RCC 7860 (cell line): ENCODE measurements at regions not wholly inside any gene's neighbourhood (a gene's known extent, or its start where the extent isn't known, plus 50 kb on each side); places are given as distances from the start of the nearest gene placed in this dataset.

Source experiments
- DNase-seq: peaks from one replicate; pipeline ENCODE4 v3.0.0-alpha.2; 2015; ENCODE audit warnings: low spot score
- FAIRE-seq: peaks from 2 replicates; lab custom pipeline; 2012; peaks lifted over from hg19 to GRCh38; lab: Jason Lieb, UNC

DNA sequence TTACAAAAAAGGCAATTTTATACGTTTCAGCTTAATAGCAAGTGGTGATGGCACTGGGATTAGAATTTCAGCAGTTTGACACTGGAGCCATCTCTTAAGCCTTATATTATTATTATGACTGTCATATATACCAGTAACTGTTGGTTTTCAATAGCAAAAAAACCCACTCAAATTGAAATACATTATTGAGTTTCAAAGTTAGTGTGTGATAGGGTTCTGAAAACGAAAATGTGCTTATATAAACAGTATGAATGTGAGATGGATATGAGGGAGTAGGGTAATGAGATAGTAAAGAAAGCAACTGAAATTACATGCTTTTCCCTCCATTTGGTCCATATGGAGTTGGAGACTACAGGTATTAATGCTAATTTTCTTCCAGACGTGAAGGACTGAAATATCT, 68.6 kb upstream of the ACTBL2 start:
- no peak for DNase-seq
- FAIRE-seq, result no peak

GRCh38 chr5:57550132-57550531, 67.5 kb upstream of the ACTBL2 start:
- no peak for FAIRE-seq
- DNase-seq, result no peak

GRCh38 chr5:57549566-57549965, 67.0 kb upstream of the ACTBL2 start:
- DNase-seq (no peak), FAIRE-seq (no peak)

DNA sequence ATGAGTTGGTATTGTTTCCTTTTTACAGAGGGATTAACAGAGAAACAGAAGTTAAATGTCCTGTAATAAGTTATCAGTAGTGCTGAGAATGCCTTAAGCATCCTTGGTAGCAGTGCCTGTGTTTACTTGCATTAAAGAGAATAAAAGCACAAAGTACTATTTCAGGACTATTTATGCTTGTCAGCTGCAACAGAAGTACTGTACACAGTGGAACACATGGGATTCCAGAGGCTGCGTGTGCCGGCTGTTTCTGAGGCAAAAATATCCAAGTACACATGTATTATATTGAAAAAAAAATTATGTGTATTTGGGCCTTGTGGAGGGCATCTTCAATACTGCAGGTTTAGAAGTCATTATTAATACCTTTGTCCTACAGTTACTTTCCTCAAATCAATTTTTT, 58.2 kb upstream of the ACTBL2 start:
- FAIRE-seq, result no peak
- DNase-seq, result no peak

DNA sequence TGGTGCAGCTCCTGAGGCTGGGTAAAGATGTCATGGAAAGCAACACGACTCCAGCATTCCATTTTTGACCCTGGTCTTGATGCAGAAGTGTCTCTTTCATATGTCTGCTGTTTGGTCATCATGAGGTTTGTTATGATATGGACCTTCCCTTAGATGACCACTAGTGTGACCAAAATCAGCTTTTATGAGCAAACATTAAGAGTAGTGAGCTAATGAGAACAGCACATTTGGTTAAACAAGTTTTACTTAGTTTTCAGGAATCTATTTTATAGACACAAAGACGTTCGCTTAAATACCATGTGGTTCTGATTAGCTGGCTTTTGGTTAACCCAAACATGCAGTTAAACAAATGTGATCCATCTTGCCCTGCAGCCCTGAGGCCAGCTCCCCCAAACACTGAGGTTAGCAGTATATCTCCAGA, 56.7 kb upstream of the ACTBL2 start:
- no peak for FAIRE-seq
- no peak for DNase-seq

DNA sequence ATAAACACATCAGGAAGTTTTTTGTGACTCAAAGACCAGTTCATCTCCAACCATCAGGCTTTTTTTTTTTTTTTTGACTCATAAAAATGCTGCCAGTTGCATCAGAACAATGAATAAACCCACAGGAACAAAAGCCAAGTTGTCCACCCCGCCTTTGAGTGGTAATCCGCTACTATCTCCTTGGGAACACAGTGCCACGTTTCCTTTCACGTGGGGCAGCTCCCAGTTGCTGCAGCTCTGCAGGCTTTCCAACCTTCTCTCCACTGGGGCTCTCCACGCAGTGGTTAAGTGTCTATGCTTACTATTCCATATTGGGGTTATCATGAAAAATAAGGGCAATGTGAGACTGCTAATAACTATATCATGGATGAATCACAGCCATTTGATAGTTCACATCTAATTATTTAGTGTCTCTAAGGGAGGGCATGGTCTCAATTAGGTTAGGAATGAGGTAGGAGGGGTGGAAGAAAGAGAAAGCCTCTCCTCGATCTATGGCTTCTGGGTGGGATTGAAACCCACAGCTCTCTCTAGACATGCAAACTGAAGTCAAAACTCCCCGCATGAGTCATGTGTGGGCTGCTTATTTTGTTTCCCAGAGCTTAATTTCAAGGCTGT, 55.8 kb upstream of the ACTBL2 start:
- FAIRE-seq (no peak), DNase-seq (peak; percentile 29)

DNA sequence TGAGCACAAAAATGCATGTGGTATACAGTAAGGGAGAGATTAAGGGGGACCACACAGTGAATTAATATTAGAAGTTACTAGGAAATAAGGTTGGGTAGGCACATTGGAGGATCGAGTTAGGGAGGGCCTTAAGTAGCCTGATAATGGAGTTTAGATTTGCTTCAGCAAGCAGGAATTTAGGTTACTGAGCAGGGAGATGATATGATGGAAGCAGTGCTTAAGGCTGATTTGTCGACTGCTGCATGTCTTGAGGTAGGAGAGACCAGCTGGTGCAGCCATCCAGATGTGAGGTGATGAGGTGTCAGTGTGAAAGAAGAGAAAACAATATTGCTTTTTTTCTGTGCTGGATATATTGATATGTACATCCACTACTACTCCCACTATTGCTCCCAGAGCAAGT, 55.2 kb upstream of the ACTBL2 start:
- no peak for FAIRE-seq
- DNase-seq, result no peak

DNA sequence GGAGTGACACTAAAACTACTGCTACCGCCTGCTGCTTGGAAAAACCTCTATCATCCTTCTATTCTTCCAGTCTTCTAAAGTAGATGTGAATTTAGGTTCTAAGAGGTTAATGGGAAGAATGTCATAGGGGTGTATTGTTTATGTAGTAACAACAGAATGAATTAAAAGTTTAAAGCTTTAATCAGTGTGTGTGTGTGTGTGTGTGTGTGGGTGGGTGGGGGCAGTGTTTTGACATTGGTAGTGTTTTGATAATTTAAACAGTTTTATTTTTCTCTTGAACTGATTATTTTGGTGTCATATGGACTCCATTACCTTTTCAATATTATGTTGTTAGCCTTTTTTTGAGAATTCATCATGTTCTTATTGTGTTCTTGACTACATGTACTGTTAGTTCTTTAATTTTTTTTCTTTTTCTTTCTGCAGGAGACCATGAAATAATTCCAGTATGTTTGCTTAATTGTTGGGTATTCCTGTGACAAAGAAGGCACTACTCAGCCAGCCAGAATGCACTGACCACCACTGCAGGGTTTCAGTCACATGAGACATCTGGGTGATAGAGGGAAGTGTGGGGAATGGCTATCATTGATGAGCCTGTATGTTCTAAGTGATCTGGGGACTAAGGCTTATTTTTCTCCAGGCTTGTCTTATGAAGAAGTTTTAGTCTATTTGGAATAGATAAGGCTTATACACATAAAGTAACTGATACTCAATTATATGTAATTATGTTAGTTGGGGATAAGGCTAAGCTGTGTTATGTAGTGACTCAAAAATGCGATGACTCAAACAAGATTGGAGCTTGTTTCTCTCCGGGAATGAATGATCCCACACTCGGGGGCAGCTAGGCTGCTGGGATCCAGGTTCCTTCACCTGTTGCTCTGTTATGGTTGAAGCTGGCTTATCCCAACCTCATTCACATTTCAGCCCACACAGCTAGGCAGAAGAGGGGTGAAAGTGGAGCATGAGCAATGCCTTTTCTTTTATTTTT, 50.2 kb upstream of the ACTBL2 start:
- no peak for FAIRE-seq
- no peak for DNase-seq
